HPDE6-E6E7 (cell line): ENCODE measurements at regions not wholly inside any gene's neighbourhood (a gene's known extent, or its start where the extent isn't known, plus 50 kb on each side); places are given as distances from the start of the nearest gene placed in this dataset.
"Not testable (repeated sequence)": the region's sequence is repeated elsewhere in the genome, so short reads cannot be mapped to it uniquely, and the experiment has no call there.

Experiments
- DNase-seq: peaks from one replicate; pipeline ENCODE4 v3.0.0; 2011; ENCODE audit warnings: missing footprints; ENCODE audit errors: extremely low spot score

DNA sequence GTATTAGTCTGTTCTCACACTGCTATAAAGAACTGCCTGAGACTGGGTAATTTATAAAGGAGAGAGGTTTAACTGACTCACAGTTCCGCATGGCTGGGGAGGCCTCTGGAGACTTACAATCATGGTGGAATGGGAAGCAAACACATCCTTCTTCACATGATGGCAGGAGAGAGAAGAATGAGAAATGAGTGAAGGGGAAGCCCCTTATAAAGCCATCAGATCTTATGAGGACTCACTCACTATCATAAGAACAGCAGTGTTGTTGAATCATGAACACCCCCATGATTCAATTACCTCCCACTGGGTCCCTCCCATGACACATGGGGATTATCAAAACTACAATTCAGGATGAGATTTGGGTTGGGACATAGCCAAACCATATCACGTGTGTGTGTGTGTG lies 1764.4 kb upstream of the SEL1L start:
- not testable (repeated sequence) for DNase-seq

DNA sequence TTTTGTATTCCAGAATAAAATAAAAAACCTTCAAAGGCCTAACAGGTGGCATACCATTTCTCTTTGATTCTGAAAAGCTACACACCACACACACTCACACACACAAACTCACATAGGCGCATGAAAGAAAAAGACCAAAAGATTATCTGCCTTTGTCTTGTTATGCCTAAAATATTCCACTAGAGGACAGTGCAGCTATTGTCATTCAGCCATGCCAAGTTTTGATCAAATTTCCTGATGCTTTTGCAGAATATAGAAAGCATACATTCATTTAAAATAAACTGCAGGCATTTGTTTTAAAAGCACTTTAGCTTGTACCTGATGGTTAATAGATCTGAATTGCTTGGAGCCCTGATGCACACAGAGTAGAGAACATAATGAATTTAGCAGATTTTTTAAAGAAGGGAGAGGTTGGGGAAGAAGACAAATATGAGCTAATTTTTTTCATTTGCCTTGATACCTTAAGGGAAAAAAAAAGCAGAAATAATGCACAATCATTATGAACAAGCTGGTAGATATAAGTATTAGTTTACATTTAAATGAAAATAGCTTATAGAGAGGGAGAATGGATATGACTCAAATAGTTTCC lies 1766.9 kb upstream of the SEL1L start:
- no peak for DNase-seq

DNA sequence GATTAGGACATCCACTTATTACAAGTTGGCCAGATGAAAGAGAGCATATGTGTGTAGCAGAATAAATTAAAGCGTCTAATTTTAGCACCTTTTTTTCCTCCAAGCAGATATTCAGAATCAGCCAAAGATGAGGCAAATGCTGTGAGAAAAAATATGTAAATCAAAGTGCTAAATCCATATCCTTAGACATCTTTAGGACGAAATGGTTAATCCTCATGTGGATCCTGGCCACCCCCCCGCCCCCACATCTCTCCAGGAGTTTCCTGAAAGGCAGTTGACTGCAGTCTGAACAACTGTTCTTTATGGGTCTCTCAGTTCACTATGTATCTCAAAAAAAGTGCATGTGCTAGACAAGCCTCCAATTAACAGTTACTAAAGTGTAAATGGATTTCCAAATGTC lies 1768.1 kb upstream of the SEL1L start:
- no peak for DNase-seq

DNA sequence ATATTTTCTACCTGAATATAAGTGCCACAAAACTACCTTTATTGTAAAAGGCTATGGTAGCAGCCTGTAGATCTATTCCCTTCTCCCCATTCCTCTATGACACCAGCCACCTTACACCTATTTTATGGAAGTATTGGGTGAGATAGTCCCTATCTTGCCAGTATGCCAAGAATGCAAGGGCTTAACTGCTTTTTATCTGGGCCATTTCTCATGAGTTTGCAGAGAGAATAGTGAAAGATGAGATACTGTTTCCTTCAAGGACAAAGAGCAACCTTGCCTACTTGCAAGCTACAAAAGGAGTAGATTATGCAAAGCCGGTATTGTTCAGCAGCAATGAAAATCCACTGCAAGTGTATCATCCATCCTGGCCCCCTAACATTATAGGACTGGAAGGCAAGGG lies 1775.6 kb upstream of the SEL1L start:
- DNase-seq: no peak

DNA sequence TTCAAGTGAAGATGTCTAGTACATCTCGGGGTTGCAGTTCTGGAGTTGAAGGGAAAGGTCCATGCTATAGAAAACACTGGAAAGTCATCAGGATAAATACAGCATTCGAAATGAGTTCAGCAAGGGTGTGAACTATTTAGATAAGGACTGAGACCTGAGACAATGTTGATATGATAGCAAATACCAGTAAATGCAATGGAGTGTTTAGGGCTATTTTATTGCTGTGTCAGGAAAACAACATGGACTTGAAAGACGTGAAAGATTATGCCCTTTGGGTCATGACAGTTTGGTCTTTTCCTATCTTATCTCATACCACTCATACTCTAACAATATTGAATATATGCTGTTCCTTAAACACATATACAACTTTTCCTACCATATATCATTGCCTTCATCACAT lies 1776.2 kb upstream of the SEL1L start:
- no peak for DNase-seq

DNA sequence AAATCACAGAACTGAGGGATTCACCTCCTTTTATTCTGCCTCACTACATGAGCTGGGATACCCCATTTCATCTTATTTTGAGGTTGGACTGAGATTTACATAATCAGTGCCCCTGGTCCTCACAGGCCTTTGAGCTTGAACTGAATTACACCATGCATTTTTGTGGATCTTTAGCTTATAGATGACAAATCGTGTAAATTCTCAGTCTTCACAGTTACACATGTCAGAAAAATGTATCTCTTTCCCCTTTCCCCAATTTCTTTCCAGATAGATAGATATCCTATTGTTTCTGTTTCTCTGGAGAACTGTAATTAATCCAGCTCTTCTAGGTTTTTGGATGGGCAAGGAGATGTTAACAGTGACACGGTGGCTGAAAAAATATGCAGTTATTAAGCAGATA lies 1778.9 kb upstream of the SEL1L start:
- DNase-seq: no peak

DNA sequence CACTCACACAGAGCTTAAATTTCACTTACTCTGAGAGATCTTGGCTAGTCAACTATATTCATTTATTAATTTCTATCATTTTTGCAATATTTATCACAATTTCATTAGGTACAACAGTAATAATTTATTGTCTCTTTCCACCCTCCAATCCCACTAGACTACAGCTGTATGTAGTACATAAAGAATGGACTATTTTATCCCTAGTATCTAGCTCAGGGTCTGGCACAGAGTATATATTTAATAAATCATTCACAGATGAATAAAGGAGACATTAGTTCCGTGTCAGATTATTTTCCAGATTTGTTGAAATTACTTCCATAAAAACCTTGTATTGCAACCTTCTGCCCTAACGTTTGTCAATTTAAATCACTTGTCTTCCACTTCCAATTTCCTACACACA lies 1781.1 kb upstream of the SEL1L start:
- no peak for DNase-seq

DNA sequence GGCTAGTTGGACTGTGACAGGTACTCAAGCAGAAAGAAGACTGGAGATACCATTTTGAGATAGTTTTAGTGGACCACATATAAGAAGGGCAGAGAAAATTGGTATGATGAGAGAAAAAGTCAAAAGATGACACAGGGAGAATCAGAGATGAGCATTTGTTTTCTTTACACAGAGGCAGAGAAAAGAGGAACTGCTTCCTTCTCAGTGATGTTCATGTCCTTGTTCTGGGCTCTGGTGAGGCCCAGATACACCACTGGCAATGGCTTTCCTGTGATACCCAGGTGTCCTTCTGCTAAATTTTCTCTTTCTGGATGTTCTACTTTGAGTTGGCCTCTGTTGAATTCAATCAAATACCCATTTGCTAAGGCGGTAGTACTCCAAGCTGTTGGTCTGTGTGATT lies 1782.7 kb upstream of the SEL1L start:
- DNase-seq: no peak

DNA sequence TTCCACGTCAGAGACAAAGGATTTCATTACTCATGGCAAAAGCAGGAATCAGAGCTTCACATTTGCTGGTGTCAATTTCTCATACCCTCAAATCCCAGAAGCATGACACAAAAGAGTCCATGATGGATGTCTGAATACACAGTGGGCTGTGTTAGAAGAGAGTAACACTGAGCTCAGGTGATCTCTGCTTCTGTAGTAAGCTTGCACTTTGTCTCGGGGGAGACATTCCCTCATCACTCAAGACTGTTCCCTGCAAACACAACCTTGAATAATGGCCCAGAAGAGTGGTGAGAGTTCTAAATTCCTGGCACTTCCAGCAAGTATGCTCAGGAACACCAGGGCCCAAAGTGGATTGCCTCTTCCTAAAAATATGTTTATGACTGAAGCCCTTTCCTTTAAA lies 1787.2 kb upstream of the SEL1L start:
- DNase-seq: no peak

DNA sequence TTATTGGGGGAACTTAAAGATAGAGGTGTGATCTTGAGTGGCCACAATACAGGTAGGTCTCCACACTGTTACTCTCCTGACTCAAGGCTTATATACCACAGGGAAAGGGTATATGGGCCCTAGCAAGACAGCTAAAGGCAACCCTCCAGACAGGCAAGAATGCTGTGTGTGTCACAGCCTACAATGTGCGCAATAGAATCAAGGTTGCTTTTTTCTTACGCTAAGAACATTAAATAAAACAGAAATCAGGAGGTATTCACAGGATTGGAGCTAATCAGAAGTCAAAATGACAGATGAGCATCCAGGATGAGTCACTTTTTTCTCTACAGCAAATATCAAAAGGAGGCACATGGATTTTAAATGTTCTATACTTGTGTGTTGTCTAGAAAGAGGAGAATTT lies 1797.9 kb upstream of the SEL1L start:
- DNase-seq: no peak

DNA sequence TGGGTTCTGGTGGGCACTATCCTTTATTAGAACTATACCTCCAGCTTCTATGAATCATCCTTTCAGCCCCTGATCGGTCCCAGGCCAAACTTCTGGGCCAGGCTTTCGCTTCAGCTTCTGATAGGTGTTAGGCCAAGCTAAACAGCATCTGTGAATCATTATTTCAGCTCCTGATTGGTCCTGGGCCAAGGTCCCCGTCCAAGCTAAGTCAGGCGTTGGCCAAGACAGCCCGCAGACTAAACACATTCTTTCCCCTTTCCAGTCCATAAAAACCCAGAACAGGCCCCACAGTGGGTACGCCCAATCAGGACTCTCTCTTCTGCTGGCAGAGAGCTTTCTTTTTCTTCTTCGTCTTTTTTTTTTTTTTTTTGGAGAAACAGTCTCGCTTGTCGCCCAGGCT lies 1808.9 kb upstream of the SEL1L start:
- DNase-seq: no peak

DNA sequence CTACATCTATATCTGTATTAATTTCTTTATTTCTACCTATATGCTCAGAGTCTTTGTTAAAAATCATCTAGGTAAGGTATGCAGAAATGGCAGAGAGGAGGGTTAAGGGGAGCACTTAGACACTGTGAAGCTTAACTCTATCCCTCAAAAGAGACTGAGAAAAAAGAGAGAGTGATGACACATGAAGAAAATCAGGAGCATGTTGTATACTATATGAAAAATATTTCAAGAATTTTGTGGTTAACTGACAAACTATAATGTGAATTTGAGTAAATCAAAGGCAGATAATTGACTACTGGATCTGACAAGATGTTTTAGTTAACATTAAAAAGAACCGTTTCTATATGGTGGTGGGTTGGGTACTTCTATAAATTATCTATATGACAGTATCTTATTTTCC lies 1814.2 kb upstream of the SEL1L start:
- no peak for DNase-seq

DNA sequence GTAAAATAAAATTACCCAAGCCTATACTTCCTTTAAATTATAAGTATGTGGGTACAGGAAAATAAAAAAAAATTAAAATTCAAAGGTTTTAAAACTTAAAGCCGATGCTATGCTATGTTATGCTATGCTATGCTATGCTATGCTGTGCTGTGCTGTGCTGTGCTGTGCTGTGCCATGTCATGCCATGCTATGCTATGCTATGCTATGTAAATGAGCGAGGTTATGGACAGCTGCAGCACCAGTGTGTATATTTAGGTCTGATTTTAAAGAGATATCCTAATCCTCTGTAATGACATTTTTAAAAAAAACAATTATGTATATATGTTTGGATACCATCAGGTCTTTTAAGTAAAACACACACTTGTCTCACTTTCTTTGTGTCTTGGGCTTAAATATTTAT lies 1822.0 kb upstream of the SEL1L start:
- no peak for DNase-seq

DNA sequence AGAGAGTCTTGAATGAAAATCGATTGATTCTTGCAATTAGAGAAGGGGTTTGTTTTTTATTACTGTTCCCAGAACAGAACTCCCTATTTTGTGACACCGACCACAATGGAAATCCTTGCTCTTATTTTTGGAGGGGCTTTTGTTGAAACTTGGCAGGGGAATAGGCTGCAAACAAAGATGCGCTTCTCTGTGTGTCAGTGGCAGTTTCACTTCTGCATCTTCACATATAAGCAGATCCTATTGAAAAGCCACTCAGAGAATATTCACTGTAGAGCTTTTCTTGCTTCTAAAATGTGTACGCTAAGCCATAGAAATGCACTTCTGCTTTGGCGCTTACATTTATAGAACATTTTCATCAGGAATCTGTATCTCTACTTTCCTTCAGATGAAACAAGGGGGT lies 1822.4 kb upstream of the SEL1L start:
- DNase-seq: no peak

DNA sequence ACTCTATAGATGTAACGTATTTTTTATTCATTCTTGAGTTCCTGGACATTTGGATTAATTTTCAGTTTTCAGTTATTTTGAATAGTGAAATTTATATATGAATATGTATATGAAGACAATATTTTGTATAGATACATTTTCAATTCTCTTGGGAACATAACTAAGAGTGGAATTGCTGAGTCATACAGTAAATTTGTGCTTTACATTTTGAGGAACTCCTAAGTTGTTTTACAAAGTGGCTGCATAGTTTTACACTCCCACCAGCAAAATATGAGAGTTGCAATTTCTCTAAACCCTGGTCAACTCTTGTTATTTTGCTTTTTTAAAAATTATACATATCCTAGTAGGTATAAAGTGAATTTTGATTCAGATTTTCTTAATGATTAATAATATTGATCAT lies 1838.6 kb upstream of the SEL1L start:
- DNase-seq: no peak

DNA sequence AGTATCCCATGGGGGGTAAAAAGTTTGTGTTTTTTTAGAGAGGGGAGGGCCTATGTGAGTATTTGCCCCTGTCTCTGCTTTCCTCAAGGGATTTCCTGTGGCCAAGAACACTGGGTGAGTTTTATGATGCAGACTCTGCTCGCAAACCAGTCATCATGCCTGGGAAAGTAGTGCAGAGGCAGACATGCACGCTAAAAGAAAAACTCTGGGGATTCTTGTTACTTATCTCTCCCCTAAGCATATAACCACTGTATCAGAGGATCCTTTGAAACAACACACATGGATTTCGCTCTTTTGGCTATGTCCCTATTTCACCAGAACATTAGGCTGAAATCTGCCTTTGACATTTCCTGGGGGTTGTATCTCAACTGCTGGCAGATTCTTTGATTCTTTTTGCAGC lies 1845.8 kb upstream of the SEL1L start:
- no peak for DNase-seq

DNA sequence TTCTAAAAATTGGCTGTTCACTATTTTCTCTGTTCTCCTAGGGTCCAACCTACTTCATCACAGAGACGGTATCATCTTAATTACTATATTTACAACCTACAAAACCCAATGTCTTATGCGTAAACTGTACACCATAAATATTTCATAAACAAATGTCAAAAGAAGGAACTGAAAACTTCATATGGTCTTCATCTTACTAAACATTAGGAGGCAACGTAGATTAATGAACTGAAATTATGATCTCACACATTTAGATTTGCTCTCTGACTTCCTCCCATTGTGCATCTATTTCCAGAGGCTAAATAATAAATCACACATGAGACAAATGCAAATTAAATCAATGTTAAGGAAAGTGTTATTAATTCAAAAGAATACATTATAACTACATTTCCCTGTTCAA lies 1850.6 kb upstream of the SEL1L start:
- no peak for DNase-seq

DNA sequence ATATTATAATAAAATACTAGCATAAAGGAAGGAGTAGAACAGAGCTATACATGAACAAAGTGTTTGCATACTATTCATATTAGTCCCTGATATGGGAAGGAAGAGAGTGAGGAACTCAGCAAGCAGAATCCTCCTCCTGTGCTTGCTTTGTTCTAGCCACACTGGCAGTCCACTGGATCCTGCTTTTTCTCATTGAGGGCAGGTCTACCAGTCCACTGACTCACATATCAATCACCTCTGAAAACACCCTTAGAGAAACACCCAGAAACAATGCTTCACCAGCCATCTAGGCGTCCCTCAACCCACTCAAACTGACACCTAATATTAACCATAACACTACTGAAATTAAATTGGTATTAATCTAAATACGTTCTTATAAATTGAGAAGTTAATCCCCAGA lies 1861.7 kb upstream of the SEL1L start:
- peak; percentile 2 for DNase-seq

DNA sequence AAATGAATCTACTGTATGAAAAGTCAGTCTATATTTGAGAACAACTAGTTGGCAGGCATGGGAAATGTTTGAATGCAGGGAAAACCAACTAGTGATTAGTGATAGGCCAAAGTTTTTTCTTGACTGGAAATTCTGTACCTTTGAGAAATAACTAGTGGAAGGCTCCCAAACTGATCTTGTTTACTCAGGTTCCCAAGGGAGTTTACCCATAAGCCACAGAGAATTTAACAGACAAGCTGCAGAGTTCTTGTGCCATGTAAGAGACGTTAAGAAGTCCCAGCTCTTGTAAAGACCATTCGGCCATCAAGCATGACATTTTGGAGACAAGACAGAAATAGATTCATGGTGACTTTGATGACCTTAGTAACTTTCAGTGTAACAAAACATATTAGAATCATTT lies 1882.8 kb upstream of the SEL1L start:
- DNase-seq: no peak

DNA sequence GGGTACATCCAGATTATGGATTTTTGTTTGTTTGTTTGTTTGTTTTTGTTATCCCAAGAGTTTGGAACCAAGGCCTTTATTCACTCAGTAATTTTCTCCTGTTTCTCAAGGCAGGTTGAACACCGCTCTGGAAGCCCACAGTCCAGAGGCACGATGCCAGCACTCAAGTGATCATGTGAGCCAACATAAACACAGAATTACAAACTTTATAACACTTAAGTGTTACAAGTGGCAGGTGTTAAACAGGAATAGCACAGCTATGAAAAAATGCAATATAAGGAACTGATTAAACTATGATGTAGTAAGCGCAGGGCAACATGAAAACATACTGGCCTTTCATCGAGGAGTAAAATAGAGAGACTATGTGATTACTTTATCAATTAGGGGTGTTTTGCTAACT lies 1885.8 kb upstream of the SEL1L start:
- DNase-seq: no peak

DNA sequence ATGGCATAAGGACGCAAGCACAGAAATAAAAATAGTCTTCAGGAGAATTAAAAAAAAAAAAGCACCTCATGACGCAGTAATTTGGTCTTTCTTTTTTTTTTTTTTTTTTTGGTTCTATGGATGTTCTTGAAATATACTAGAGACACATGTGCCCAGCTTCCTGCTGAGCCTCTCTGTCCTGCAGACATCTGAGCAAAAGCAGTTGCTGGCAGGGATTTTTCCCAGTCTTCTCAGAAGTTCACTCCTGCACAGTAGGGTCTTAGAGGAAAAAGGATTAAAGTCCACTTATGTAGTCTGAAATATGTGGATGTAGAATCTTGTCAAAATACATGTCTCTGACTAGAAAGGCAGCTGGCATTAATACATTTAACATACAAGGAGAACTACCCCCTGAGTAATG lies 1888.1 kb upstream of the SEL1L start:
- DNase-seq: no peak

DNA sequence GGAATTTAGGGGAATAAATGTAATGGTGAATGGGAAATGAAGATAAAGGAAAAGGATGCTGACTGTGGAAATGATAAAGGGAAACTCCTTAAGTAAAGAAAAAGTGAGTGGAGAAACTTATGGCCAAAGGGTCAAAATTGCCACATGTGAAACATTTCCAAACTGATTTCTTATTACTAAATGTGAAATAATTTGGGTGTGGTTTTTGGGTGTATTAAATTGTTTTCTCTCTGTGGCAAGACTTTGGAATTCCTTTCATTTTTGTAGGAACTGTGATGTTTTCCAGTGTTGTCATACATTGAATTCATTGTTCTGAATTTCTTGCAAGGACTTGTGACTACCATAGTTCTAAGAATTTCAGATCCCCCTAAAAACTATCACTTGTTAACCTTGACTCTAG lies 1891.5 kb upstream of the SEL1L start:
- DNase-seq: no peak

DNA sequence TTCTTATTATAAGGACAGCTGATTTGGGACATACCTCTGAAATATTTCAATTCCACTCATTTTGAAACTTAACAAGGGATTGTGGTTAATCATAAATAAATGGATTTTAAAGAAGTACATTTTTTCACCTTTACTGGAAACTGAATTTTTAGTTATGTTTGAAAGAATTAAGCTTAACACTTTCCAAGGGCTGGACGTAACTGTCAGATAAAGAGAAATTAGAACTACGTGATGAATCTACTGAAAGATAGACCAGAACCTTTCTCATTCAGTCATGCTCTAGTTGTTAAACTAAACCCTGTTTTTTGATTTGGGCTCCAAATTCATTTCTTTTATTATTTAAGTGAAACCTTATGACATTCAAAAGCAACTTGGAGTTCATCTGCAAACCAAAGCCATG lies 1892.1 kb upstream of the SEL1L start:
- DNase-seq: no peak

DNA sequence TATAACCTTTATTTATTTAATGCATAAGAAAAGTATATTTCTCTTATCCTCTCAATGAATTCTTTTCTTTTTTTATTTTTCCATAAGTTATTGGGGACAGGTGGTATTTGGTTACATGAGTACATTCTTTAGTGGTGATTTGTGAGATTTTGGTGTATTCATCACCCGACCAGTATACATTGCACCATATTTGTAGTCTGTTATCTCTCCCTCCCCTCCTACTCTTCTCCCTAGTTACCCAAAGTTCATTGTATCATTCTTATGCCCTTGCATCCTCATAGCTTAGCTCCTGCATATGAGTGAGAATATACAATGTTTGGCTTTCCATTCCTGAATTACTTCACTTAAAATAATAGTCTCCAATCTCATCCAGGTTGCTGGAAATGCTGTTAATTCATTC lies 1900.0 kb upstream of the SEL1L start:
- DNase-seq: no peak

DNA sequence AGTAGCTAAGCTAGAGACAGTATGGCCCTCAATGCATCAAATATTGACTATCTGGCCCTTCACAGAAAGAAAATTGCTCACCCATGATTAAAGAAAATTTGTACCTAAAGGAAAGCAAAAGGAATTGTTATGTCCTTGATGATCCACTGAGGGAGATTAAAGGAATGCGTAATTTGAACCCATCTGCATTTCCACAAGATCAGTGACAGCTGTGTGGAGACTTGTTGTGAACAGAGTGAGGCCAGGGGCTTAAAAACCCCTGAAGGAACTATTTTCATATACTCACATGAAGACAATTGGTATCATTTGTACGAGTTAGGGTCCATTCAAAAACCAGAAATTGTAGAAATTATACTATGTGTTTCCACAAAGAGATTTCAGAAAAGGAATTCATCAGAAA lies 1908.1 kb upstream of the SEL1L start:
- DNase-seq: no peak
